ENCODE measurements at regions not wholly inside any gene's neighbourhood (a gene's known extent, or its start where the extent isn't known, plus 50 kb on each side); places are given as distances from the start of the nearest gene placed in this dataset.

GRCh38 chr6:156686301-156686994 lies 90.7 kb upstream of the ARID1B start:
- Histone ChIP-seq H3K4me2 (ENCODE audit: low read depth, low read length) (peak overlapping the region; percentile 67), H3F3A (ENCODE audit: insufficient read depth, low read length) (peaks cover 9% of the 10 kb centered on the region), H4K20me1 (ENCODE audit: insufficient read depth, low read length) (no peaks in the 10 kb centered on the region), H3K9ac (ENCODE audit: low read length) (peak overlapping the region; percentile 87), H3K9me2 (replicated peaks; ENCODE audit: insufficient read depth, low read length) (no peaks in the 10 kb centered on the region), H3K79me2 (ENCODE audit: low read length) (no peaks in the 10 kb centered on the region), H3K27me3 (replicated peaks; ENCODE audit: insufficient read depth, low read length) (no peaks in the 10 kb centered on the region), H2AFZ (ENCODE audit: low read length) (peak overlapping the region; percentile 53), H3K36me3 (replicated peaks; ENCODE audit: insufficient read depth, low read length) (no peaks in the 10 kb centered on the region), H3K4me3 (ENCODE audit: low read length) (peak overlapping the region; percentile 77), H3K9me3 (replicated peaks; ENCODE audit: insufficient read depth, low read length) (no peaks in the 10 kb centered on the region), H3K4me1 (ENCODE audit: low read length) (peaks cover 7% of the 10 kb centered on the region), H3K27ac (ENCODE audit: low read length) (peak overlapping the region; percentile 92)
- TF ChIP-seq CTCF (IDR thresholded peaks at IDR 0.05; ENCODE audit: low read length) = peak; percentile 43
- no peak for TF ChIP-seq EZH2phosphoT487 (IDR thresholded peaks at IDR 0.05; ENCODE audit: low read length)
- DNase-seq = peak; percentile 42

- Histone ChIP-seq H3K79me2 (ENCODE audit: low read length) (no peaks in the 10 kb centered on the region), H3K9me2 (replicated peaks; ENCODE audit: insufficient read depth, low read length) (no peaks in the 10 kb centered on the region), H3K4me1 (ENCODE audit: low read length) (peaks cover 7% of the 10 kb centered on the region), H3K27ac (ENCODE audit: low read length) (peak overlapping the region; percentile 92; the same call in 1 of the 2 replicates), H3K9ac (ENCODE audit: low read length) (peak overlapping the region; percentile 87; the same call in 1 of the 2 replicates), H3K9me3 (replicated peaks; ENCODE audit: insufficient read depth, low read length) (no peaks in the 10 kb centered on the region), H4K20me1 (ENCODE audit: insufficient read depth, low read length) (no peaks in the 10 kb centered on the region), H3K27me3 (replicated peaks; ENCODE audit: insufficient read depth, low read length) (no peaks in the 10 kb centered on the region), H3F3A (ENCODE audit: insufficient read depth, low read length) (peaks cover 9% of the 10 kb centered on the region), H3K4me3 (ENCODE audit: low read length) (peak overlapping the region; percentile 77), H3K4me2 (ENCODE audit: low read depth, low read length) (peak overlapping the region; percentile 67; the same call in 1 of the 2 replicates), H3K36me3 (replicated peaks; ENCODE audit: insufficient read depth, low read length) (no peaks in the 10 kb centered on the region), H2AFZ (ENCODE audit: low read length) (peak overlapping the region; percentile 53)
- TF ChIP-seq EZH2 (optimal IDR thresholded peaks at IDR 0.05; ENCODE audit: low read depth, low read length) = no peak
- no peak for TF ChIP-seq CTCF (IDR thresholded peaks at IDR 0.05; ENCODE audit: low read length)
- no peak for TF ChIP-seq EZH2phosphoT487 (IDR thresholded peaks at IDR 0.05; ENCODE audit: low read length)
- no peak for DNase-seq
These were observed 91.4 kb upstream of the ARID1B start for GRCh38 chr6:156685823-156686222.

- Histone ChIP-seq H3F3A (ENCODE audit: insufficient read depth, low read length) (peaks cover 9% of the 10 kb centered on the region), H4K20me1 (ENCODE audit: insufficient read depth, low read length) (no peaks in the 10 kb centered on the region), H3K9me2 (replicated peaks; ENCODE audit: insufficient read depth, low read length) (no peaks in the 10 kb centered on the region), H3K4me2 (ENCODE audit: low read depth, low read length) (no peak overlapping the region), H3K27ac (ENCODE audit: low read length) (no peak overlapping the region), H3K4me1 (ENCODE audit: low read length) (peaks cover 7% of the 10 kb centered on the region), H3K36me3 (replicated peaks; ENCODE audit: insufficient read depth, low read length) (no peaks in the 10 kb centered on the region), H3K27me3 (replicated peaks; ENCODE audit: insufficient read depth, low read length) (no peaks in the 10 kb centered on the region), H3K79me2 (ENCODE audit: low read length) (no peaks in the 10 kb centered on the region), H3K9me3 (replicated peaks; ENCODE audit: insufficient read depth, low read length) (no peaks in the 10 kb centered on the region), H3K9ac (ENCODE audit: low read length) (no peak overlapping the region), H3K4me3 (ENCODE audit: low read length) (no peak overlapping the region), H2AFZ (ENCODE audit: low read length) (no peak overlapping the region)
- DNase-seq = no peak
- TF ChIP-seq EZH2 (optimal IDR thresholded peaks at IDR 0.05; ENCODE audit: low read depth, low read length) (no peak), CTCF (IDR thresholded peaks at IDR 0.05; ENCODE audit: low read length) (no peak), EZH2phosphoT487 (IDR thresholded peaks at IDR 0.05; ENCODE audit: low read length) (no peak)
These were observed 93.4 kb upstream of the ARID1B start for GRCh38 chr6:156683821-156684220.
